ENCODE measurements at regions not wholly inside any gene's neighbourhood (a gene's known extent, or its start where the extent isn't known, plus 50 kb on each side); places are given as distances from the start of the nearest gene placed in this dataset.
"Not testable (repeated sequence)": the region's sequence is repeated elsewhere in the genome, so short reads cannot be mapped to it uniquely, and the experiment has no call there.

GRCh38 chr14:59057551-59057950, 130.9 kb upstream of the DAAM1 start:
- H3K4me3 ChIP-seq (ENCODE audit: control insufficient read depth, low read depth, low read length): no peak overlapping the region
- TF ChIP-seq, protein P1, sequence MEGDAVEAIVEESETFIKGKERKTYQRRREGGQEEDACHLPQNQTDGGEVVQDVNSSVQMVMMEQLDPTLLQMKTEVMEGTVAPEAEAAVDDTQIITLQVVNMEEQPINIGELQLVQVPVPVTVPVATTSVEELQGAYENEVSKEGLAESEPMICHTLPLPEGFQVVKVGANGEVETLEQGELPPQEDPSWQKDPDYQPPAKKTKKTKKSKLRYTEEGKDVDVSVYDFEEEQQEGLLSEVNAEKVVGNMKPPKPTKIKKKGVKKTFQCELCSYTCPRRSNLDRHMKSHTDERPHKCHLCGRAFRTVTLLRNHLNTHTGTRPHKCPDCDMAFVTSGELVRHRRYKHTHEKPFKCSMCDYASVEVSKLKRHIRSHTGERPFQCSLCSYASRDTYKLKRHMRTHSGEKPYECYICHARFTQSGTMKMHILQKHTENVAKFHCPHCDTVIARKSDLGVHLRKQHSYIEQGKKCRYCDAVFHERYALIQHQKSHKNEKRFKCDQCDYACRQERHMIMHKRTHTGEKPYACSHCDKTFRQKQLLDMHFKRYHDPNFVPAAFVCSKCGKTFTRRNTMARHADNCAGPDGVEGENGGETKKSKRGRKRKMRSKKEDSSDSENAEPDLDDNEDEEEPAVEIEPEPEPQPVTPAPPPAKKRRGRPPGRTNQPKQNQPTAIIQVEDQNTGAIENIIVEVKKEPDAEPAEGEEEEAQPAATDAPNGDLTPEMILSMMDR (IDR thresholded peaks at IDR 0.05; ENCODE audit: control insufficient read depth, insufficient read depth, low read depth, low read length, missing control alignments): no peak
- no peak for DNase-seq (ENCODE audit: low read depth)

GRCh38 chr14:59058776-59059175, 129.7 kb upstream of the DAAM1 start:
- H3K4me3 ChIP-seq (ENCODE audit: control insufficient read depth, low read depth, low read length); DNase-seq (ENCODE audit: low read depth): not testable (repeated sequence)

DNA sequence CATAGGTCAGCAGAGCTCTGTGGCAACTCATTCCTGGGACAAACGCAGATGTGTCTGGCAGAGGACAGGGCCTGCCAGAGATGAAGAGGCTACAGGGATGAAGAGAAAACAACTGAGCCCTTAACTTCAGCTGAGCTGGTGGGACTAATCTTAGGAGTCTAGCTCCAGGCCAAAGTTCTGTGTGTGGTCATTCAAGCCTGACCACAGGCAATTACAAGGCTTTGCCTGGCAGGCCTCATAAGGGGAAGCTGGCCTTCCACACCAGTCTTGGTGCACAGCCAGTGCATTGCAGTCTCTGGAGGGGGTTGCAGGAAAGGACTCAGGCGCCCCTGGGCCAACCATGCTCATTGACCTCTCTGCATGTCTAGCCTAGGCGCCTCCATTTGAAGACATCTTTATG, 127.6 kb upstream of the DAAM1 start:
- TF ChIP-seq, protein P1 (IDR thresholded peaks at IDR 0.05; ENCODE audit: control insufficient read depth, insufficient read depth, low read depth, low read length, missing control alignments): no peak
- H3K4me3 ChIP-seq (ENCODE audit: control insufficient read depth, low read depth, low read length): no peak overlapping the region
- no peak for DNase-seq (ENCODE audit: low read depth)

GRCh38 chr14:59061292-59061691, 127.2 kb upstream of the DAAM1 start:
- TF ChIP-seq, protein P1 (IDR thresholded peaks at IDR 0.05; ENCODE audit: control insufficient read depth, insufficient read depth, low read depth, low read length, missing control alignments): no peak
- no peak for DNase-seq (ENCODE audit: low read depth)
- no peak overlapping the region for H3K4me3 ChIP-seq (ENCODE audit: control insufficient read depth, low read depth, low read length)

DNA sequence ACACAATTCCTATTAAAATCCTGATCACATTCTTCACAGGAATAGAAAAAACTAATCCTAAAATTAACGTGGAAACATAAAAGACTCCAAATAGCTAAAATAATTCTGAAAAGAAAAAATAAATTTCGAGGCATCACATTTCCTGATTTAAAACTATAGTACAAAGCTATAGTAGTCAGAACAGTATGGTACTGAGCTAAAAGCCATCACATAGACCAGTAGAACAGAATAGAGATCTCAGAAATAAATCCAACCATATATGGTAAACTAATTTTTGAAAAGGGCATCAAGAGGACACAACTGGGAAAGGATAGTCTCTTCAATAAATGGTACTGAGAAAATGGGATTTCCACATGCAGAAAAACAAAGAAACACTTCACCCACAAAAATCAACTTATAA, 125.2 kb upstream of the DAAM1 start:
- TF ChIP-seq, protein P1 (IDR thresholded peaks at IDR 0.05; ENCODE audit: control insufficient read depth, insufficient read depth, low read depth, low read length, missing control alignments): no peak
- H3K4me3 ChIP-seq (ENCODE audit: control insufficient read depth, low read depth, low read length): no peak overlapping the region
- DNase-seq (ENCODE audit: low read depth): no peak

DNA sequence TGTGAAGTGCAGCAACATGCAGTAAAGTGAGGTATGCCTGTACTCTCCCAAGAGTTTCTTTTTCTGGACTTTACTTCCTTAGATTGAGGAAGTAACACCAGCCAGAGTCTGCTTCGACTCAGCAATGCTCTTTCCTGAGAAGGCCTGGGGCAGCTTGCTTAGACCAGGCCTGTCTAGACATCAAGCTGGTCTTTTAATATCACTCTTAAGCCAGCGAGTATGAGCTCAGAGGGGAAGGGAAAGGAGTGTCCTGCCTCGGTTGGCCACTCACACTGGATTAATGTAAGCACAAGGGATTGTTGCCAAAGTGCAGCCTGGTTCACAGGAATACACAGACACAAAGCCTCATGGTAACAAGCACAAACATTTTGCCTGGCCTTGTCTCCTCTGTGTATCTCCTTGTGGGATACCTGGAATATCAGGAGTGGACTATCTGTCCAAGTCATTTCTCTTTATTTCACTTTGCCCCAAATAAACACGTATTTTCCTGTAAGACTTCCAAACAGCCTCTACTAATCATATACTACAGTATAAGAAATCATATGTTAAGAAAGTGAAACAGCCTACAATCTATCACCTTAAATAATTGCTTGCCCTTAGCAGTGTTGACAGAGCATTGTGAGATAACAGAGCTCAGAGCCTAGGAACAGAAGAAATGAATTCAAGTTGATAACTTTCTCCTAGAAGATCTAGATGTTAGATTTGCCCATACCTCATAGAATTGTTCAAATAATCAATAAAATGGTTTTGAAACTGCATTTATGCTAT, 121.2 kb upstream of the DAAM1 start:
- DNase-seq (ENCODE audit: low read depth): no peak
- H3K4me3 ChIP-seq (ENCODE audit: control insufficient read depth, low read depth, low read length): no peak overlapping the region
- TF ChIP-seq, protein P1 (IDR thresholded peaks at IDR 0.05; ENCODE audit: control insufficient read depth, insufficient read depth, low read depth, low read length, missing control alignments): no peak

DNA sequence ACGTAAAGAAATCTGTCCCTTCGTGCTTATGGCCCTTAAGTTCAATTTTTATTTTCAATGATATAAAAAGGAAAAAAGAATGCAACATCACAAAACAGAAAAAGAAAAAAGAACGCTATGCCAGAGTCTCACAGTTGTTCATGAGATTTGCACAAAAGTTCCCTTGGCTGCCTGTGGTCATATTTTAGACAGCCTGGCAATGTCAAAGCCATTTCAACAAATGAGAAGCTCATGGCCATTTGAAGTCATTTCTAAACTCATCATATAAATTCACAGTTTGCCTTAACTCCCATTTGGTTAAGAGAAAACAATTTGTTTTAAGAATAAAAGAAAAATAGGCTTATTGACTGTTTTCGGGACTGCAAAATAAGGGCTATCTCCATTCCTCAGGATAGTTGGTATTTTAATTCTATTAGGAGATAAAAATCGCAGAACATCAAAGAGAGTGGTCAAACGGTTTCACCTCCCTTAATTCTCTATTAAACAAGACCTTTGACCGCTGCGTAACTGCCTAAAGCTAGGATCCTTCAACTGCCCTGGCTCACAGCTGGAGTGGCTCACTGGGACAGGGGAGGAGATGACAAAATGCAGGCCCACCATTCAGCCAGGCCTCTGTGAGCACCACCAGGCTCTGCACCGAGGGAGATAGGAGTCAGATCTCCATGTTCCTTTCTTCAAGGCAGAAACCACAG, 119.2 kb upstream of the DAAM1 start:
- no peak for DNase-seq (ENCODE audit: low read depth)
- TF ChIP-seq, protein P1 (IDR thresholded peaks at IDR 0.05; ENCODE audit: control insufficient read depth, insufficient read depth, low read depth, low read length, missing control alignments): no peak
- no peak overlapping the region for H3K4me3 ChIP-seq (ENCODE audit: control insufficient read depth, low read depth, low read length)
